DND-41 (cell line): ENCODE measurements at regions not wholly inside any gene's neighbourhood (a gene's known extent, or its start where the extent isn't known, plus 50 kb on each side); places are given as distances from the start of the nearest gene placed in this dataset.

Experiments used
- ATAC-seq: fragments of 200-7000 bp; cut with Tn5 transposase; 3 replicates; pipeline ENCODE4 v1.9.1; 2021; ENCODE audit warnings: low read depth; ENCODE audit not compliant: insufficient read depth
- DNase-seq: peaks from one replicate; pipeline ENCODE4 v3.0.0-alpha.2; 2020
- H2AFZ ChIP-seq: 2 replicates; pipeline ENCODE4 v1.6.0; 2012; ENCODE audit warnings: low read depth, low read length
- H3K27ac ChIP-seq: 2 replicates; pipeline ENCODE4 v1.5.1; 2012; ENCODE audit warnings: low read length, inconsistent platforms
- H3K27me3 ChIP-seq: fragments of 200-600 bp; sonication (generic); 2 replicates; pipeline ENCODE4 v1.6.0; 2012; ENCODE audit warnings: low read length, mild to moderate bottlenecking, inconsistent platforms; ENCODE audit not compliant: insufficient read depth, poor library complexity
- H3K36me3 ChIP-seq: 2 replicates; pipeline ENCODE4 v1.5.1; 2012; ENCODE audit warnings: low read length, inconsistent platforms; ENCODE audit not compliant: insufficient read depth
- H3K4me1 ChIP-seq: 2 replicates; pipeline ENCODE4 v1.5.1; 2012; ENCODE audit warnings: mild to moderate bottlenecking, low read length; ENCODE audit not compliant: insufficient read depth
- H3K4me2 ChIP-seq: 2 replicates; pipeline ENCODE4 v1.6.0; 2012; ENCODE audit warnings: mild to moderate bottlenecking, moderate library complexity, low read length, inconsistent platforms; ENCODE audit not compliant: insufficient read depth
- H3K4me3 ChIP-seq, 2 experiments: fragments of 200-600 bp in 1 of 2; shearing (Covaris generic) in 1 of 2; 2 replicates each; pipeline ENCODE4 v1.5.1; 2012 to 2016; ENCODE audit warnings: inconsistent platforms in 2 of 2, low read length in 2 of 2, mild to moderate bottlenecking in 2 of 2, low read depth in 1 of 2, moderate library complexity in 1 of 2
- H3K79me2 ChIP-seq: 2 replicates; pipeline ENCODE4 v1.6.0; 2012; ENCODE audit warnings: low read length, inconsistent platforms; ENCODE audit not compliant: insufficient read depth
- H3K9ac ChIP-seq: 2 replicates; pipeline ENCODE4 v1.6.0; 2012; ENCODE audit warnings: low read depth, mild to moderate bottlenecking, inconsistent platforms, low read length, moderate library complexity
- H3K9me3 ChIP-seq: 2 replicates; pipeline ENCODE4 v1.5.1; 2012; ENCODE audit warnings: low read length, moderate library complexity, mild to moderate bottlenecking, inconsistent platforms; ENCODE audit not compliant: insufficient read depth, severe bottlenecking
- H4K20me1 ChIP-seq: 2 replicates; pipeline ENCODE4 v1.6.0; 2012; ENCODE audit warnings: low read length; ENCODE audit not compliant: insufficient read depth
- CTCF ChIP-seq: IDR thresholded peaks from 2 replicates; pipeline ENCODE4 v1.5.1; 2012; ENCODE audit warnings: borderline replicate concordance, low read length, moderate library complexity, mild to moderate bottlenecking; ENCODE audit not compliant: poor library complexity, severe bottlenecking; ENCODE audit errors: extremely low read depth
- EZH2 ChIP-seq: IDR thresholded peaks from 3 replicates; pipeline ENCODE4 v1.6.1; 2012; ENCODE audit warnings: borderline replicate concordance, low read depth, mild to moderate bottlenecking, moderate library complexity, low read length, inconsistent platforms; ENCODE audit not compliant: severe bottlenecking

DNA sequence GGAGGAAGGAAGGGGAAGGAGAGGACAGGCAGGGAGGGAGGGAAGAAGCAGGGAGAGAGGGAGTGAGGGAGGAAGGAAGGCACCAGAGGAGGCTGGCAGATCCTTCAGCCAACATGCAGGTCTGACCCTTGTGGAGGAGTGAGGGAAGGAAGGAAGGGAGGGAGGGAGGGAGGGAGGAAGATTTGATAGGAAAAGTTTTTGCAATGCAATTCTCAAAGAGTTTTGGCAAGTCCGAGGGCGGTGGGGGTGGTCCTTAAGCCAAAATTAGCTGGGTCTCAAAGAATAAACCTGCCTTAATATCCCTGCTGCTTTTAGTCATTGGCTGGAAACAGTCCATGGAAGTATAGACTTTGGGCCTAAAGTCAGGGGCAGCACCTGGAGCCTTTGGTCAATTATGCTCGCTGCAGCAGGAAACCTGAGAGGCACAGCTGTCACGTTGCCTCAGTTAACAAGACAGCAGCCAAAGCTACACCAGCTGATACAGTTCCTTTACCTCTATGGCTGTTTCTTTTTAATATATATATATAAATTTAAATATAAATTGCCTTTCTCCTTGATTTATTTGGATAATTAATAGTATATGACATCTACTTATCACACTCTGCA is 115.7 kb upstream of the RALGAPA2 start:
- no peak for ATAC-seq
- no peaks in the 10 kb centered on the region for H3K36me3 ChIP-seq
- peaks cover 7% of the 10 kb centered on the region for H3K27me3 ChIP-seq
- H2AFZ ChIP-seq, result no peak overlapping the region
- TF ChIP-seq EZH2 (no peak), CTCF (no peak)
- H3K27ac ChIP-seq, result no peak overlapping the region
- H3K9ac ChIP-seq, result no peak overlapping the region
- no peaks in the 10 kb centered on the region for H3K4me1 ChIP-seq
- H3K4me2 ChIP-seq, result no peak overlapping the region
- no peaks in the 10 kb centered on the region for H3K79me2 ChIP-seq
- no peak overlapping the region for H3K4me3 ChIP-seq
- no peak for DNase-seq
- H3K9me3 ChIP-seq, result peaks cover 5% of the 10 kb centered on the region
- peaks cover 4% of the 10 kb centered on the region; the same call in 1 of the 2 replicates for H4K20me1 ChIP-seq

GRCh38 chr20:20824924-20825584 is 112.6 kb upstream of the RALGAPA2 start:
- Histone ChIP-seq H3K9me3 (peaks cover 2% of the 10 kb centered on the region), H3K4me2 (no peak overlapping the region), H3K4me3 (no peak overlapping the region), H3K4me1 (no peaks in the 10 kb centered on the region), H2AFZ (no peak overlapping the region), H3K9ac (no peak overlapping the region), H4K20me1 (peaks cover 8% of the 10 kb centered on the region; the same call in 1 of the 2 replicates), H3K27me3 (peaks cover 11% of the 10 kb centered on the region), H3K36me3 (no peaks in the 10 kb centered on the region), H3K79me2 (no peaks in the 10 kb centered on the region), H3K27ac (no peak overlapping the region)
- DNase-seq (peak; percentile 48), ATAC-seq (peak; percentile 76)
- TF ChIP-seq CTCF, result peak; percentile 74
- no peak for TF ChIP-seq EZH2

DNA sequence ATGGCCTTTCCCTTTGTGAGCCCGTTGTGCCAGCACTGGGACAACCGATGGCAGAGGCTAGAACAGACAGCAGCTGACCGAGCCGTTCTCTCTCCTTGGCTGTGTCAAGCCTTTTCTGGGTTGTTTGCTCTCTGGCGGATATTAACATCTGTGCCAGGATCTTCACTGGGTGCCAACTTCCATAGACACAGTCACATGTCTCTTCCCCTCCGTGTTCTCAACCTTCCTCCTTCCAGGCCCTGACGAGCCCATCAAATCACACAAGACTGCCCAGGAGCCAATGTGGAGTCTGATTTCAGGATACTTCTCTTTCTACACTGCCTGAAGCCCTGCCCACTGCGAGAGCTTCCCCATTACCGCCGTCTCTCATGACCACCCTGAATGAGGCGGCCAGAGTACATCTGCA is 111.0 kb upstream of the RALGAPA2 start:
- no peaks in the 10 kb centered on the region for H3K79me2 ChIP-seq
- no peaks in the 10 kb centered on the region for H3K9me3 ChIP-seq
- H3K36me3 ChIP-seq, result no peaks in the 10 kb centered on the region
- no peak for DNase-seq
- H3K4me3 ChIP-seq, result no peak overlapping the region
- H3K9ac ChIP-seq, result no peak overlapping the region
- H3K27ac ChIP-seq, result no peak overlapping the region
- no peak overlapping the region for H3K4me2 ChIP-seq
- no peak for ATAC-seq
- H4K20me1 ChIP-seq, result peaks cover 8% of the 10 kb centered on the region; the same call in 1 of the 2 replicates
- TF ChIP-seq EZH2, result no peak
- TF ChIP-seq CTCF, result no peak
- H3K27me3 ChIP-seq, result peaks cover 11% of the 10 kb centered on the region
- H2AFZ ChIP-seq, result no peak overlapping the region
- no peaks in the 10 kb centered on the region for H3K4me1 ChIP-seq
